VCaP (cell line): ENCODE measurements at regions not wholly inside any gene's neighbourhood (a gene's known extent, or its start where the extent isn't known, plus 50 kb on each side); places are given as distances from the start of the nearest gene placed in this dataset.

Experiments
- H3K27ac ChIP-seq: fragments of 450-650 bp; 2 replicates; pipeline ENCODE4 v1.5.1; 2017
- CTCF ChIP-seq: fragments of 450-650 bp; conservative IDR thresholded peaks from 2 replicates; pipeline ENCODE4 v1.5.1; 2017; ENCODE audit warnings: mild to moderate bottlenecking, moderate library complexity

DNA sequence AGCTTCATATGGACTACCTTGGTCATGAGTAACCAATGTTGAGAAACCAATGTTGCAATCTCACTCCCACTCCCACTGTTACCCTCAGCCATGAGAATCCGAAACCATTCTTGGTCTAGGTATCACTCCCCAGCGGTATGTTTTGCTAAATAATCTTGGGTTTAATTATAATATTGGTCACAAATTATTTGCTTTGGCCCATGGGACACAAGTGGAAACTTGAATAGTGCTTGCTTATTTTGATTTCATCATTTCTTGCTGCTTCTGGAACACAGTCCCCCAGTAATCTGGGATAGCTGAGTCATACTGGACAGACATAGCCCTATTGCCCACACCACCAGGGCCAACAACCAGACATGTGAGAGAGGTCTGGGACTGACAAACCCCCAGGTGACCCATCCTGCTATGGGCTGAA lies 171.6 kb upstream of the IPO5 start:
- no peak for TF ChIP-seq CTCF

GRCh38 chr13:97786510-97786909 lies 167.0 kb upstream of the IPO5 start:
- no peak for TF ChIP-seq CTCF
- no peak overlapping the region for H3K27ac ChIP-seq

More for the DNA sequence above, 171.6 kb upstream of the IPO5 start:
- no peak overlapping the region for H3K27ac ChIP-seq

GRCh38 chr13:97797553-97797952 lies 155.9 kb upstream of the IPO5 start:
- H3K27ac ChIP-seq, result no peak overlapping the region
- no peak for TF ChIP-seq CTCF

DNA sequence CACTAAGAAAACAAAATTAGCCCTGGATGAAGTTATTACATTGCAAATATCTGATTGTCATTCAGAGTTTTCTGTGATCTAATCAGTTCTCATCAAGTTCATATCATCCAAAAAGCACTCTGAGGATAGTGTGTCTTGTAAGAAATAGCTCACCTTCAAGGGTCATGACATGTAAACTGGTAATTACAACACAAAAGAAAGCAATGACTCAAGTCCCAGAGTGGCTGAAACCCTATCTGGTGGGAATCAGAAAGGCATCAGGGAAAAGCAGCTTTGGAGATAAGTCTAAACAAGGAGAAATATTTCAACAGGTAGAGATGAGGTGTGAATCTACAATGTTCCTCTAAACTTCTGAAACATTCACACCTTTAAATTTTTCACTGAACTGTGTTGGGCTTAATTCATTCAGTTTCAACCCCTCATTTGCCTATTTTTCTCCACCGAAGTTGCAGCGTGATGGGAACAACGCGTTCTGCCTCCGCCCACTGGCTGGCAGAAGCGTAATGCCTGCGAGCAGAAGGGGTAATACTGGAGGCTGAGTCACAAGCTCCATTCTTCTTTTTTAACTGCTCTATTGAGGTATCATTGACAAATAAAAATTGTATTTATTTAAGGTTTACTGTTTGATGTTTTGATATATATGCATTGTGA lies 155.2 kb upstream of the IPO5 start:
- no peak for TF ChIP-seq CTCF
- H3K27ac ChIP-seq, result no peak overlapping the region

- no peak overlapping the region for H3K27ac ChIP-seq
- no peak for TF ChIP-seq CTCF
Observed at GRCh38 chr13:97798836-97799235, 154.6 kb upstream of the IPO5 start.

DNA sequence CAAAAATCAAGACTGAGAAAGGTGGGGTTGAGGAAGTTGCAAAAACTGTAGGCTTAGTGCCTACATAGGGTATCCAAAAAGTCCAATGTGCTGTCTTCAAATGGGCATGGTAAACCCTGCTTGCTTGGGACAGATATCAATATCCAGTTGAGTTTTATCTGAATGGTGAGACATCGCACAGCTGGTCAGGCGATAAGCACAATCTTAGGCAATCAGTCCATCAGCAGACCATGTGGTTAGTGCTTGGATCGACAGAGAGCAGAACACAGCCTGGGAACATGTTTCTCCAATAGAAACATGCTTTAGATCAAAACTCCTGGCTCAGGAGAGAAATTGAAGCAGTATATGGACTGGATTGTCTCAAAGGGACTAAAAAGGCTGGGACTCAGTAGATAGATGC lies 151.3 kb upstream of the IPO5 start:
- no peak overlapping the region for H3K27ac ChIP-seq
- TF ChIP-seq CTCF, result no peak

- no peak overlapping the region for H3K27ac ChIP-seq
- no peak for TF ChIP-seq CTCF
Observed at GRCh38 chr13:97809576-97809975, 143.9 kb upstream of the IPO5 start.

DNA sequence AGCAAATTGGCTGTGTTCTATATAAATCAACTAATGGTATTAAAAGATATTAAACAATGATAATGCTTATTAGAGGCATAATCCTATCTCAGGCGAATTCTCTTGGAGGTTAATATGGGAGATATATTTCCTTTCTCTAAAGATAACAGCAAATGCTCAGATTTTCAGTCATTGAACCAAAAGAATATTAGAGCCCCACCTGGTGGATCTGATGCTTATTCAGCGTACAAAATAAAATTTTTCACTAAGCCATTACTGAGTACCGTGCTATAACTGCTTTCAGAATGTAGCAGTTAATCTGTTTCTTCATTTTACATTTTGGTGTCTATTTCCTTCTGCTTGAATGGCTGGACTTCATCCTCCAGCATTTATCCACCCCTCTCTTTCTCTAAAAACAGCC lies 143.3 kb upstream of the IPO5 start:
- TF ChIP-seq CTCF, result peak; percentile 82
- H3K27ac ChIP-seq, result no peak overlapping the region
